ENCODE measurements at regions not wholly inside any gene's neighbourhood (a gene's known extent, or its start where the extent isn't known, plus 50 kb on each side); places are given as distances from the start of the nearest gene placed in this dataset.

DNA sequence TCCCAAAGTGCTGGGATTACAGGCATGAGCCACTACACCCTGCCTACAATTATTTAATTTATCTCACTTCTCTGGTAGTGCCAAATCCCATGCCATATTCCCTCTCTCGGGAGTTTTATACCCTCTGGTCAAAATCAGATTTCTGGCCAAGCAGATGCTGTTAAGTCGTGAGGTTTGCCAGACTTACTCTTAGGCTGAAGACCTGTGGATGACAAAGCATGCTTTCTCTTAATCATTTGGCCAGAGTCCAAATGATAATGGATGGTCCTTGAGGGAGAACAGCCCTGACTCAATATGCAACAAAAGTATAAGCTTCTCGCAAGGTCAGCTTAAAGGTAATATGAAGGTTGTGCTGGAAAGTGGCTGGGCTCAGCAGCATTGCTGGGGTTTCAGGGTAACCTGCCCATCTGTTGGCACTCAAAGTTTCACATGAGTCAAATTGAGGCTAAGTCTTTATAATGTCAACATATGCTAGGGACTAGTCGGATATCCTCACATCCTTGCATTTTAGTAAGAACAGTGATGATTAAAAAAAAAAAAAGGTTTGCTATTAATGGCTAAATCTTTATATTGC is 280.1 kb downstream of the KIF4B start:
- H3K4me3 ChIP-seq (ENCODE audit: low read length) = no peak overlapping the region
- TF ChIP-seq, protein P1, sequence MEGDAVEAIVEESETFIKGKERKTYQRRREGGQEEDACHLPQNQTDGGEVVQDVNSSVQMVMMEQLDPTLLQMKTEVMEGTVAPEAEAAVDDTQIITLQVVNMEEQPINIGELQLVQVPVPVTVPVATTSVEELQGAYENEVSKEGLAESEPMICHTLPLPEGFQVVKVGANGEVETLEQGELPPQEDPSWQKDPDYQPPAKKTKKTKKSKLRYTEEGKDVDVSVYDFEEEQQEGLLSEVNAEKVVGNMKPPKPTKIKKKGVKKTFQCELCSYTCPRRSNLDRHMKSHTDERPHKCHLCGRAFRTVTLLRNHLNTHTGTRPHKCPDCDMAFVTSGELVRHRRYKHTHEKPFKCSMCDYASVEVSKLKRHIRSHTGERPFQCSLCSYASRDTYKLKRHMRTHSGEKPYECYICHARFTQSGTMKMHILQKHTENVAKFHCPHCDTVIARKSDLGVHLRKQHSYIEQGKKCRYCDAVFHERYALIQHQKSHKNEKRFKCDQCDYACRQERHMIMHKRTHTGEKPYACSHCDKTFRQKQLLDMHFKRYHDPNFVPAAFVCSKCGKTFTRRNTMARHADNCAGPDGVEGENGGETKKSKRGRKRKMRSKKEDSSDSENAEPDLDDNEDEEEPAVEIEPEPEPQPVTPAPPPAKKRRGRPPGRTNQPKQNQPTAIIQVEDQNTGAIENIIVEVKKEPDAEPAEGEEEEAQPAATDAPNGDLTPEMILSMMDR (IDR thresholded peaks at IDR 0.05; ENCODE audit: insufficient read depth, low read depth, low read length, missing control alignments) = no peak
- DNase-seq (ENCODE audit: low read depth) = no peak

DNA sequence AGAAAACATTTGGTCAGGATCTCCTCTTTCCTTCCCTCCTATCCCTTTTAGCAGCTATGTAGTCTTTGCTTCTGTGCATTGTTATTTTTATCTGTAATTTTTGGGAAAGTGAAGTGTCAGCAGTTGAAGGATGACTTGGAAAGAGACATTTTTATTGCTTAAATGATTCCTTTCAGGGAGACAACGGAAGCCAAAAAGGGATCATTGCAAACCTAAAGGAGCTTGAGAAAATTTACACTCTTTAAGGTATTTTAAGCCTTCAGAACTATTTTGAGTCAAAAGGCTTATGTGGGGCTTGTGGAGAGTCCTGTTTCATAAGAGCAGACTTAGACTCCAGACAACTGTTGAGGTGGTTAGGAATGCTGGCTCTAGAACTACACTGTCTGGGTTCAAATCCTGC is 281.6 kb downstream of the KIF4B start:
- no peak overlapping the region for H3K4me3 ChIP-seq (ENCODE audit: low read length)
- TF ChIP-seq, protein P1 (IDR thresholded peaks at IDR 0.05; ENCODE audit: insufficient read depth, low read depth, low read length, missing control alignments) = no peak
- no peak for DNase-seq (ENCODE audit: low read depth)

DNA sequence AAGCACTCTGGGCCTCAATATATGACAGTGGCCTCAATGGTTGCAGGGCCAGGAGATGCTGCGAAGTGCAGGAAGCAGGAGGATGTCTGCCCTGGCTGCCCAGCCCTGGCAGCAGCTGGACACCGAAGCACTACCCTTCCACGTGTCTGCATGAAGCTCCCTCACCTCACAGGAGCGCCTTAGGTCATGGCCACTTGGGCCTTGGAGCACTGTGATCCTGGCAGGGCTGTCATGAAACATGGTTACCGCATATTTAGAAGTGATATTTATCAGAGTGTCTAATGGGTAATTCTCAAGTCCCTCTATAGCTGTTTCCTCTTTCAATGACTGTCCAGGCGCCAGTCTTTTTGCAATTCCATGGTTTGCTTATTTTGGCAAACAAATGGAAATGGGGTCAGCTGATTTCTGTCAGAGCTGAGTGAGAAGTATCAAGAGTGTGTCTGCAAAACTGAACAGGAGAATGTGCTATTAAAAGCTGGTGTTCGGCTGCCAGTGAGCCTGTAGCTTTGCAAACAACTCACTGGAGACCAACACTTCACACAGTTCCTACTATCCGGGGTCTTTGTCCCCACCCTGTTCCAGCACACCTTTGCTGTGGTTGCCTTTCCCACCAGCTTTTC is 285.9 kb downstream of the KIF4B start:
- no peak overlapping the region for H3K4me3 ChIP-seq (ENCODE audit: low read length)
- DNase-seq (ENCODE audit: low read depth) = no peak

DNA sequence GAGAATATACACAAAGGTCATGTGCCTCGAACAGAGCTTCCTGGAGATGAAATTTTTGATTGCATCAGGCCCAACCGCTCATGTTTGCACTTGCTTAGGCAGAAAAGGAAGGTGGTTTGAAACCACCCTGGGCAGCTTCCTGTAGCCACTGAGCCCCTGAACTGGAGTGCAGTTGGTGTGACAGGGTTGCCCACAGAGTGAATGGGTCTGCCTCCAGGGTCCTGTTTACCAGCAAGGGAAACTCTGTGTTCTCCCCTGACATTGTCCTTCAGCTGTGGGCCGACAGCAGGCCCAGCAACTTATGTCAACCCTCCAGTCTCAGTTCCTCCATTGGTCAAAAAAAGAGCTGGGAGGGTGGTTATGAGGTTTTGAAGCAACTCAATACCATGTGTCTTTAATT is 289.6 kb downstream of the KIF4B start:
- peak; percentile 49 for DNase-seq (ENCODE audit: low read depth)
- no peak overlapping the region for H3K4me3 ChIP-seq (ENCODE audit: low read length)
- TF ChIP-seq, protein P1 (IDR thresholded peaks at IDR 0.05; ENCODE audit: insufficient read depth, low read depth, low read length, missing control alignments) = no peak

More for the DNA sequence above, 285.9 kb downstream of the KIF4B start:
- TF ChIP-seq, protein P1 (IDR thresholded peaks at IDR 0.05; ENCODE audit: insufficient read depth, low read depth, low read length, missing control alignments) = no peak

DNA sequence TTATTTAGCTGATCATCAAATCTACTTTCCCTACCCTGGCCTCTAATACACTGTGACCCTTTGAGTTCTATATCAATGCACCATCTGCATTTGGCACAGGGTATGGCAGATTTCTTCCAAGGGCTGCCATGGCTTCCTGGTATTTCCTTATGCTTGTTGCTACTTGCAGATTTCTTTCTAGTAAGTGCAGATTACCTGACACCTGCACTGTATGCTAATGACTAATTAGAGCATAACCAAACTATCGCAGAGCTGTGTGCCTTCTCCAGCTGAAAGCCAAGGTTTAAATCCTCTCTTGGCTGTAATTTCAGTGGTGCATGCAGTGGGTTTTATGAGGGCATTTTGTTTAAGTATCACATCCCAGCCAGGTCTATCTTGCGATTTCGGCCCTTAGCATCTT is 293.7 kb downstream of the KIF4B start:
- DNase-seq (ENCODE audit: low read depth) = peak; percentile 83
- H3K4me3 ChIP-seq (ENCODE audit: low read length) = no peak overlapping the region
- TF ChIP-seq, protein P1 (IDR thresholded peaks at IDR 0.05; ENCODE audit: insufficient read depth, low read depth, low read length, missing control alignments) = peak; percentile 0

DNA sequence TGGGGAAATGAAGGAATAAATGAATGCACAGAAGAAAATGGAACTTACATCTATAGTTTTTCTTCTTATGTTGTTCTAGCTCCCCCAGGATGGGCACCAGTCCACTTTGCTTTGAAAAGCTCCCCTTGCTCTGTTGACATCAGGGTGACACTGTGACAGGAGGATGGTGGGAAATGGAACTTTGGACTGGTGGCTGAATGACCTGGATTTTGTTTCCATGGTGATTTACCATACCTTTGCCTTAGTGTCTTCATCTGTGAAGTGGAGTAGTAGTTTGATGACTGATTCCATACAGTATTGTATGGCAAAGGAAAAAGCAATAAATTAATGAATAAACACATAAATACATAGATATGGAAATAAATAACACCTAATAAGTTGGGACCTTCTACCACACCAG is 294.7 kb downstream of the KIF4B start:
- TF ChIP-seq, protein P1 (IDR thresholded peaks at IDR 0.05; ENCODE audit: insufficient read depth, low read depth, low read length, missing control alignments) = no peak
- DNase-seq (ENCODE audit: low read depth) = no peak
- H3K4me3 ChIP-seq (ENCODE audit: low read length) = no peak overlapping the region
